Osteoblast (primary cell): ENCODE measurements at regions not wholly inside any gene's neighbourhood (a gene's known extent, or its start where the extent isn't known, plus 50 kb on each side); places are given as distances from the start of the nearest gene placed in this dataset.

Source experiments
- DNase-seq: peaks from one replicate; pipeline ENCODE4 v3.0.0; 2011; ENCODE audit warnings: low spot score, mixed read lengths; ENCODE audit not compliant: insufficient read length; ENCODE audit errors: missing footprints
- H2AFZ ChIP-seq: 2 replicates; pipeline ENCODE4 v1.6.0; 2011; ENCODE audit warnings: mild to moderate bottlenecking, low read length
- H3K27ac ChIP-seq: 2 replicates; pipeline ENCODE4 v1.5.1; 2011; ENCODE audit warnings: mild to moderate bottlenecking, low read depth, low read length, moderate library complexity
- H3K27me3 ChIP-seq: 2 replicates; pipeline ENCODE4 v1.6.0; 2012; ENCODE audit warnings: mild to moderate bottlenecking, control low read depth, inconsistent platforms, low read length, moderate library complexity; ENCODE audit not compliant: insufficient read depth
- H3K36me3 ChIP-seq: 2 replicates; pipeline ENCODE4 v1.5.1; 2011; ENCODE audit warnings: mild to moderate bottlenecking, low read length, control low read depth, moderate library complexity; ENCODE audit not compliant: insufficient read depth
- H3K4me1 ChIP-seq: 2 replicates; pipeline ENCODE4 v1.5.1; 2011; ENCODE audit warnings: mild to moderate bottlenecking, low read length, control low read depth, moderate library complexity; ENCODE audit not compliant: insufficient read depth
- H3K4me2 ChIP-seq: 2 replicates; pipeline ENCODE4 v1.6.0; 2011; ENCODE audit warnings: mild to moderate bottlenecking, low read length; ENCODE audit not compliant: insufficient read depth
- H3K4me3 ChIP-seq: fragments of 200-600 bp; sonication (generic); 3 replicates; pipeline ENCODE4 v1.5.1; 2012; ENCODE audit warnings: mild to moderate bottlenecking, low read length, inconsistent platforms; ENCODE audit not compliant: insufficient read depth
- H3K79me2 ChIP-seq: 2 replicates; pipeline ENCODE4 v1.6.0; 2012; ENCODE audit warnings: mild to moderate bottlenecking, low read length, control low read depth, inconsistent platforms; ENCODE audit not compliant: insufficient read depth
- H3K9me3 ChIP-seq: 2 replicates; pipeline ENCODE4 v1.5.1; 2011; ENCODE audit warnings: low read depth, low read length, control low read depth
- H4K20me1 ChIP-seq: 2 replicates; pipeline ENCODE4 v1.6.0; 2012; ENCODE audit warnings: mild to moderate bottlenecking, low read length, control low read depth; ENCODE audit not compliant: insufficient read depth
- TF ChIP-seq, protein P1 (sequence below): IDR thresholded peaks from 2 replicates; pipeline ENCODE4 v1.5.1; 2011; ENCODE audit warnings: mild to moderate bottlenecking, low read depth, low read length, moderate library complexity; ENCODE audit errors: extremely low read depth

GRCh38 chr12:60836651-60837050 is 1240.8 kb downstream of the SLC16A7 start:
- Histone ChIP-seq H3K9me3 (peaks cover 3% of the 10 kb centered on the region), H3K79me2 (no peaks in the 10 kb centered on the region), H3K27me3 (no peaks in the 10 kb centered on the region), H3K4me1 (no peaks in the 10 kb centered on the region), H3K4me2 (no peak overlapping the region), H3K4me3 (no peak overlapping the region), H3K27ac (no peak overlapping the region), H3K36me3 (no peaks in the 10 kb centered on the region), H2AFZ (no peak overlapping the region), H4K20me1 (no peaks in the 10 kb centered on the region)
- DNase-seq: no peak
- TF ChIP-seq, protein P1, sequence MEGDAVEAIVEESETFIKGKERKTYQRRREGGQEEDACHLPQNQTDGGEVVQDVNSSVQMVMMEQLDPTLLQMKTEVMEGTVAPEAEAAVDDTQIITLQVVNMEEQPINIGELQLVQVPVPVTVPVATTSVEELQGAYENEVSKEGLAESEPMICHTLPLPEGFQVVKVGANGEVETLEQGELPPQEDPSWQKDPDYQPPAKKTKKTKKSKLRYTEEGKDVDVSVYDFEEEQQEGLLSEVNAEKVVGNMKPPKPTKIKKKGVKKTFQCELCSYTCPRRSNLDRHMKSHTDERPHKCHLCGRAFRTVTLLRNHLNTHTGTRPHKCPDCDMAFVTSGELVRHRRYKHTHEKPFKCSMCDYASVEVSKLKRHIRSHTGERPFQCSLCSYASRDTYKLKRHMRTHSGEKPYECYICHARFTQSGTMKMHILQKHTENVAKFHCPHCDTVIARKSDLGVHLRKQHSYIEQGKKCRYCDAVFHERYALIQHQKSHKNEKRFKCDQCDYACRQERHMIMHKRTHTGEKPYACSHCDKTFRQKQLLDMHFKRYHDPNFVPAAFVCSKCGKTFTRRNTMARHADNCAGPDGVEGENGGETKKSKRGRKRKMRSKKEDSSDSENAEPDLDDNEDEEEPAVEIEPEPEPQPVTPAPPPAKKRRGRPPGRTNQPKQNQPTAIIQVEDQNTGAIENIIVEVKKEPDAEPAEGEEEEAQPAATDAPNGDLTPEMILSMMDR: no peak

- Histone ChIP-seq H3K4me1 (no peaks in the 10 kb centered on the region), H3K27me3 (no peaks in the 10 kb centered on the region), H3K9me3 (peaks cover 3% of the 10 kb centered on the region), H3K4me3 (no peak overlapping the region), H4K20me1 (no peaks in the 10 kb centered on the region), H3K36me3 (no peaks in the 10 kb centered on the region), H3K79me2 (no peaks in the 10 kb centered on the region), H3K4me2 (no peak overlapping the region), H2AFZ (no peak overlapping the region), H3K27ac (no peak overlapping the region)
- DNase-seq: no peak
- TF ChIP-seq, protein P1: no peak
Measured at GRCh38 chr12:60842181-60842580, 1246.4 kb downstream of the SLC16A7 start.

GRCh38 chr12:60844101-60844500 is 1248.3 kb downstream of the SLC16A7 start:
- H3K9me3 ChIP-seq: peaks cover 3% of the 10 kb centered on the region
- TF ChIP-seq, protein P1: no peak
- H4K20me1 ChIP-seq: no peaks in the 10 kb centered on the region
- H3K4me1 ChIP-seq: no peaks in the 10 kb centered on the region
- no peaks in the 10 kb centered on the region for H3K36me3 ChIP-seq
- no peak overlapping the region for H3K4me2 ChIP-seq
- H3K27me3 ChIP-seq: no peaks in the 10 kb centered on the region
- H3K79me2 ChIP-seq: no peaks in the 10 kb centered on the region
- H3K4me3 ChIP-seq: no peak overlapping the region
- H3K27ac ChIP-seq: no peak overlapping the region
- no peak overlapping the region for H2AFZ ChIP-seq
- no peak for DNase-seq

DNA sequence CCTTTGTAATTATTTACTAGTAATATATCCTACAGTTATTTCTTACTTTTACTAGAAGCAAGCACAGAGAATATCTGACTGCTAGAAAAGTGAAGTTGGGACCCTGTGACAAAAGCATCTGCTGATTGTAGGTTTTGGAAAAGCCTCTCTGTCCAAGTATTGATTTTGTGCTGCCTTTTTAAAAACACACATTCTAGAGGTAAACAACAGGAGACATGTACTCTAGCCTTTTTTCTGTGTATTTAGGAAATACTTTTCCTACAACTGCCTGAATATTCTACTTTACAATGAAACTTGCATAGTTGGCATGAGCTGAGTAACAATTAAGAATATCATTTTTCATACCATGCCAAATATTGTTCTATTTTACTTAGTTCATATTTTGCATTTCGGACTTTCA is 1249.0 kb downstream of the SLC16A7 start:
- Histone ChIP-seq H3K9me3 (no peaks in the 10 kb centered on the region), H3K79me2 (no peaks in the 10 kb centered on the region), H3K27ac (no peak overlapping the region), H2AFZ (no peak overlapping the region), H3K4me3 (no peak overlapping the region), H3K36me3 (no peaks in the 10 kb centered on the region), H4K20me1 (no peaks in the 10 kb centered on the region), H3K4me1 (no peaks in the 10 kb centered on the region), H3K4me2 (no peak overlapping the region), H3K27me3 (no peaks in the 10 kb centered on the region)
- DNase-seq: no peak
- TF ChIP-seq, protein P1: no peak
